ENCODE measurements at regions not wholly inside any gene's neighbourhood (a gene's known extent, or its start where the extent isn't known, plus 50 kb on each side); places are given as distances from the start of the nearest gene placed in this dataset.

DNA sequence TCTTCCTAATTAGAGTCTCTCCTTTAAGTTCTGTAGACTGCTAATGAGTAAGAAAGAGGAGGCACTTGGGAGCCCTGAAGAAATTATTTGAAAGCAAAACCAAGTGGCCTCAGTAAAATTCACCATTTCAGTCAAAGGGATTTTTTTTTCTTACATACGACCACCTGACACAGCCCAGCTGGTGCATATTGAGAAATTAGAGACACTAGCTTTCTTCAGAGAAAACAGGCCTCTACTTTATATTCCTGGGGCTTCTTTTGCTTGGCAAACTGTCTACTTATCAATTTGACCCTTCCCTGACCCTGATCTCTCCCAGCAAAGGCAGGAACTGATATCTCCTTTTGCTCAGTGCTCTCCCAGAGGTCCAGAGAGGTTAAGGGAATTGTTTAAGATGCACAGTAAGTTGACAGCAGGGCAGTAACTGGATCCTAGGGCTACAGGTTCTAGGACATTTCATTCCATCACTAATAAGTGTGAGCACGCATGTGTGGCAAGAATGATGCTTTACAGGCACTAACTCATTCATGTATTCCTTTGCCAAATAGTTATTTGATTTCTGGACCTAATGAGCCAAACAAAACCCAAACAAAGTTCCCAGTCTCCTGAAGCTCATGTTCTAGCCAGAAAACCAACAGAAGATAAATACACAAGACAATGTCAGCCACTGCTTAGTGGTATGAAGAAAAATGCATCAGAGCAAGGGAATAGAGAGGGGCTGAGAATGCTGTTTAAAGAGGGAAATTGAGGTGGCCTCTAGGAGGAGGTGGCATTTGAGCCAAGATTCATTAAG, 467.6 kb downstream of the SOX6 start:
- no peaks in the 10 kb centered on the region for H3K4me1 Mint-ChIP-seq
- no peak for DNase-seq
- no peak overlapping the region for H3K27ac Mint-ChIP-seq
- ChIA-PET POLR2A (no interaction called here), CTCF (no interaction called here)
- no peaks in the 10 kb centered on the region for H3K9me3 Mint-ChIP-seq
- H3K27me3 Mint-ChIP-seq, result no peaks in the 10 kb centered on the region
- no peaks in the 10 kb centered on the region for H3K36me3 Mint-ChIP-seq (ENCODE audit: low read depth)
- no peak overlapping the region for H3K4me3 Mint-ChIP-seq

DNA sequence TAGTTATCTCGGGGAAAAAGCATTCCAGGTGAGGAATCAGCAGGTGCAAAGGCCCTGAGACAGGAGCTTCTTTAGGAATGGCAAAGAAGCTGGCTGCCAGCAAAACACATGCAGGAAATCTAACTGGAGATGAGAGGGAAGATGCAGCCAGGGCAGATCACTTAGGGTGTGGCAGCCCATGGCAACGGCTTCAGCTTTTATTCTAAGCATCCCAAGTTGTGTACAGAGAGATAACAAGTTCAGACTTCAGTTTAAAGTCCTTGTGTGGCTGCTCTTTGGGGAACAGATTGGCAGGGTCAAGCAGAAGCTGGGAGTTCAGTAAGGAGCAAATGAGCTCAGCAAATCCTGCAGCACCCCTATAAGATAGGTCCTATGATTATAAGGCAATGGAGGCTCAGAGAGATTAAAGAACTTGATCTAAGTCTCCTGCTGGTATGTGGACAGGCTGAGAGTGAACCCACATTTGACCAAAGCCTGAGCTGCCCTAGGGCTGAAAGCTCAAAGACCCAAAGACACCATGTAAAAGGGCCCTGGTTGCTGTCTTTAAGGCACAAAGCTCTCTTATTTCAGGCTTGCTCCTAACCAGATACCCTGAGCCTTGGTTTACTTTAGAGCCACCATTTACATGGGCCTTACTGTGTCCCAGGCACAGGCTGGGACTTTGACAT, 466.8 kb downstream of the SOX6 start:
- no peak for DNase-seq
- POLR2A ChIA-PET, result no interaction called here
- no peaks in the 10 kb centered on the region for H3K4me1 Mint-ChIP-seq
- H3K27me3 Mint-ChIP-seq, result no peaks in the 10 kb centered on the region
- H3K9me3 Mint-ChIP-seq, result no peaks in the 10 kb centered on the region
- no peak overlapping the region for H3K4me3 Mint-ChIP-seq
- no peak overlapping the region for H3K27ac Mint-ChIP-seq
- no peaks in the 10 kb centered on the region for H3K36me3 Mint-ChIP-seq (ENCODE audit: low read depth)
- CTCF ChIA-PET, result no interaction called here

- no peak overlapping the region for H3K4me3 Mint-ChIP-seq
- no peak overlapping the region for H3K27ac Mint-ChIP-seq
- H3K4me1 Mint-ChIP-seq, result no peaks in the 10 kb centered on the region
- no peak for DNase-seq
- H3K36me3 Mint-ChIP-seq (ENCODE audit: low read depth), result no peaks in the 10 kb centered on the region
- H3K9me3 Mint-ChIP-seq, result no peaks in the 10 kb centered on the region
- ChIA-PET POLR2A (no interaction called here), CTCF (no interaction called here)
- no peaks in the 10 kb centered on the region for H3K27me3 Mint-ChIP-seq
Measured at GRCh38 chr11:15890031-15890713, 466.2 kb downstream of the SOX6 start.

DNA sequence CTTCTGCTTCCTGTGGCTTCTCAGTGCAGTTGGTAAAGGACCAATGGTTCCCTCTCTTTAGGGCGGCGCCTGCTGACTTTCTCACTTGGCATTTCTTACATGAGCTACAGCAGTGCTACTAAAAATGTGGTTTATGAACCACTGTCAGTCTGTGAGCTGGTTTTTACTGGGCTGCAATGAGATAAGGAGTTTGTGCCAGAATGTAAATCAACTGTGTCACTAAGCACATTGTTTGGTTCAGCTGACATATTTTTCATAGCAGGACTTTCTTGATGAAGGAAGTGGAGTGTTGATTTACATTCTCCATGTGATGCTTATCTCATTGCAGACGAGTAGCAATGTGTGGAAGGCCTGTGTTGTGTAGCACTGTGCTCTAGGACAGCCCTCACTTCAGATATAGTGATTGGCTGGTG, 463.3 kb downstream of the SOX6 start:
- Mint-ChIP-seq H3K36me3 (ENCODE audit: low read depth) (no peaks in the 10 kb centered on the region), H3K27me3 (no peaks in the 10 kb centered on the region), H3K4me1 (no peaks in the 10 kb centered on the region), H3K9me3 (no peaks in the 10 kb centered on the region), H3K4me3 (no peak overlapping the region), H3K27ac (no peak overlapping the region)
- no peak for DNase-seq
- POLR2A ChIA-PET, result no interaction called here
- CTCF ChIA-PET, result no interaction called here

DNA sequence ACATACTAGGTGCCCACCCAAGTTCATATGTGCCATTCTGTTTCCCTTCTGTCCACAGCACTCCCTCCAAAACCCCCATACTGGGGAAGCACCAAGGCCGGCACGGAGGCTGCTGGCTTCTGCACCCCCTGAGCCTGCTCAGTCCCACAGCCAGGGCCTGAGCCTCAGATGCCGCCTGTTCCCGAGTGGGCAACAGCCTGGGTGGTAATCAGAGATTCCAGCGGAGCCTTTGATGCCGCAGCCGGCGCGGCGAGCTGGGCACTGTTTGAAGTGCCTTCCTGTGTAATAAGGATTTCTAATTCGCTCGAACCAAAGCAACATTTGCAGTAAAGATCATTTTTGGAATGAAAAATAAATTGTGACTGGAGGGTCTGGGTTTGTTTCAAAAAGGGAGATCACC, 460.3 kb downstream of the SOX6 start:
- CTCF ChIA-PET, result no interaction called here
- Mint-ChIP-seq H3K27me3 (no peaks in the 10 kb centered on the region), H3K4me1 (no peaks in the 10 kb centered on the region), H3K9me3 (no peaks in the 10 kb centered on the region), H3K4me3 (no peak overlapping the region), H3K27ac (no peak overlapping the region), H3K36me3 (ENCODE audit: low read depth) (no peaks in the 10 kb centered on the region)
- no peak for DNase-seq
- POLR2A ChIA-PET, result no interaction called here

DNA sequence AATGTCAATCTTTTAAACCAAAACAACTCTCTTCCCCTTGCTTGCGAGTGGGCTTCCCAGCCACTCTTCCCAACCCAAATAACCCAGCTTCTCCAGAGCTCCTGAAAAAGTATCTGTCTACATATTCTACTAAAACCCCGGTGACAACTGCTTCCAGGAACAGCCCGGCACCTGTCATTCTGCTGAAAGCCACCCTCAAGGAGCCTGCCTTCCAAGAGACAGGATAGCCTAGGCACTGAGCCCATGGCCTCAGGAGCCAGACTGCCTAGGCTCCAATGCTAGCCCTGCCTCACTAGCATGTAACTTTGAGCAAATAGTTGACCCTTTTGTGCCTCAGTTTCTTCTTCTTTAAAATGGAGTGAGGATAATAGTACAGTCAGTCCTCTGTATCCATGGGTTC, 459.8 kb downstream of the SOX6 start:
- H3K4me1 Mint-ChIP-seq, result no peaks in the 10 kb centered on the region
- POLR2A ChIA-PET, result no interaction called here
- H3K27ac Mint-ChIP-seq, result no peak overlapping the region
- H3K4me3 Mint-ChIP-seq, result no peak overlapping the region
- no peaks in the 10 kb centered on the region for H3K36me3 Mint-ChIP-seq (ENCODE audit: low read depth)
- H3K27me3 Mint-ChIP-seq, result no peaks in the 10 kb centered on the region
- no peaks in the 10 kb centered on the region for H3K9me3 Mint-ChIP-seq
- CTCF ChIA-PET, result no interaction called here
- no peak for DNase-seq

- no peak for DNase-seq
- Mint-ChIP-seq H3K4me3 (no peak overlapping the region), H3K27ac (no peak overlapping the region), H3K9me3 (no peaks in the 10 kb centered on the region), H3K27me3 (no peaks in the 10 kb centered on the region), H3K4me1 (no peaks in the 10 kb centered on the region), H3K36me3 (ENCODE audit: low read depth) (no peaks in the 10 kb centered on the region)
- ChIA-PET POLR2A (no interaction called here), CTCF (no interaction called here)
Measured at GRCh38 chr11:15897211-15897960, 459.0 kb downstream of the SOX6 start.

DNA sequence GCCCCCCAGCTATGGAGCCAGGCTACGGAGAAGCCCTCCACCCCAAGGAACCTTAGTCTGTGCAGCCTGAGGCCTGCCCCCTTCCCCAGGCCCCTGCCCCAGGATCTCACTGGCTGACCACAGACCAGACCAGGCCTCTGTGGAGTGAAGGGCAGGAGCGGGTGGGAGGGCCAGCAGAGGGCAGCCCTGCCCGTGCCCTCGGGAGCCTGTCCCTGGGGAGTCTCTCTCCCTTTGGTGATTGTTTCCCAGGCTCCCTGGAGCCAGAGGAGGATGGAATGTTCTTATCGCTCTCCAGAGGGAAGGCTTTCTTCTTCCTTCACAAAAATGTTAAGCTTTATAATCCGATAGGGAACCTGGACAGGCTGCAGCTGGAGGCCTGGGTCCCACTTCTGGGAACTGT, 455.3 kb downstream of the SOX6 start:
- Mint-ChIP-seq H3K27me3 (no peaks in the 10 kb centered on the region), H3K9me3 (no peaks in the 10 kb centered on the region), H3K27ac (no peak overlapping the region), H3K4me3 (no peak overlapping the region), H3K36me3 (ENCODE audit: low read depth) (no peaks in the 10 kb centered on the region), H3K4me1 (no peaks in the 10 kb centered on the region)
- DNase-seq, result no peak
- CTCF ChIA-PET, result no interaction called here
- POLR2A ChIA-PET, result no interaction called here

- no peak overlapping the region for H3K4me3 Mint-ChIP-seq
- ChIA-PET POLR2A (no interaction called here), CTCF (no interaction called here)
- no peaks in the 10 kb centered on the region for H3K9me3 Mint-ChIP-seq
- no peak for DNase-seq
- H3K27me3 Mint-ChIP-seq, result no peaks in the 10 kb centered on the region
- H3K4me1 Mint-ChIP-seq, result no peaks in the 10 kb centered on the region
- no peaks in the 10 kb centered on the region for H3K36me3 Mint-ChIP-seq (ENCODE audit: low read depth)
- H3K27ac Mint-ChIP-seq, result no peak overlapping the region
Measured at GRCh38 chr11:15901790-15902189, 454.6 kb downstream of the SOX6 start.

- Mint-ChIP-seq H3K36me3 (ENCODE audit: low read depth) (no peaks in the 10 kb centered on the region), H3K4me1 (no peaks in the 10 kb centered on the region), H3K9me3 (no peaks in the 10 kb centered on the region), H3K27me3 (no peaks in the 10 kb centered on the region), H3K27ac (no peak overlapping the region), H3K4me3 (no peak overlapping the region)
- POLR2A ChIA-PET, result no interaction called here
- CTCF ChIA-PET, result no interaction called here
- DNase-seq, result no peak
Measured at GRCh38 chr11:15903246-15903645, 453.1 kb downstream of the SOX6 start.

- H3K36me3 Mint-ChIP-seq (ENCODE audit: low read depth), result no peaks in the 10 kb centered on the region
- H3K27me3 Mint-ChIP-seq, result no peaks in the 10 kb centered on the region
- DNase-seq, result no peak
- CTCF ChIA-PET, result no interaction called here
- H3K27ac Mint-ChIP-seq, result no peak overlapping the region
- POLR2A ChIA-PET, result no interaction called here
- H3K4me1 Mint-ChIP-seq, result no peaks in the 10 kb centered on the region
- H3K9me3 Mint-ChIP-seq, result no peaks in the 10 kb centered on the region
- no peak overlapping the region for H3K4me3 Mint-ChIP-seq
Measured at GRCh38 chr11:15905366-15906104, 450.8 kb downstream of the SOX6 start.

DNA sequence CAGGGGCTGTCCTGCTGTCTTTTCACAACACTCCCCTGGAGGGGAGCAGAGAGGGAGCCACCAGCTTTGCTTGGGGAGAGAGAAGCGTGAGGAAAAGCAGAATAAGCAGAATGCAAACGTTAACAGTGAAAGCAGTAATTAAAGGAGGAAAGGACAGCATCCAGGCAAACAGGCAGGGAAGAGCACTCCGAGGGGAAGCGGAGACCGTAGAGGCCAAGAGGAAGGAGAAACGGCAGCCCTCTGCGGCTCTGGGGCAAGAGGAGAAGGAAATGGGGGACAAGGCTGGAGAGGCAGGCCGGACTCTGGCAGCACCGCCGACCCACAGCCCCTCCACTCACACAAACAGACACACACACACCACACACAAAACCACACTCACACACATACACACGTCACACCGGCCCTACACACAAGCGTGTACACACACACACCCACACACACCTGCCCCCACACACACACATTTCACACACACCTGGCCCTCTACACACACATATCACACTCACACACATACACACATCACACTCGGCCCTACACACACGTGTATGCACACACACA, 449.8 kb downstream of the SOX6 start:
- Mint-ChIP-seq H3K27me3 (no peaks in the 10 kb centered on the region), H3K27ac (no peak overlapping the region), H3K36me3 (ENCODE audit: low read depth) (no peaks in the 10 kb centered on the region), H3K9me3 (no peaks in the 10 kb centered on the region), H3K4me1 (no peaks in the 10 kb centered on the region), H3K4me3 (no peak overlapping the region)
- ChIA-PET POLR2A (no interaction called here), CTCF (no interaction called here)
- DNase-seq, result no peak

All from activated CD4-positive, alpha-beta T cell treated with anti-CD3 and anti-CD28 coated beads, Interleukin-2, amount 10 ng/mL, durations not matched to agents 7 days and 5 days (primary cell).